Esophagus muscularis mucosa (tissue), 4 donors: ENCODE measurements at regions not wholly inside any gene's neighbourhood (a gene's known extent, or its start where the extent isn't known, plus 50 kb on each side); places are given as distances from the start of the nearest gene placed in this dataset.

Experiments used
- DNase-seq: peaks from one replicate; pipeline ENCODE4 v3.0.0-alpha.2; 2017; ENCODE audit errors: extremely low spot score
- H3K27ac ChIP-seq, 4 donors: fragments of 200-600 bp; sonication (generic); replicated peaks in 1 of 4; 1 replicate in 3 of 4; 2 replicates in 1 of 4; pipeline ENCODE4 v1.5.1; 2016 to 2019; ENCODE audit warnings: mild to moderate bottlenecking in 1 of 4
- H3K27me3 ChIP-seq, 4 donors: fragments of 200-600 bp; sonication (generic); one replicate each; pipeline versions ENCODE4 v1.5.1 to v1.6.0; 2016 to 2019
- H3K36me3 ChIP-seq, 4 donors: fragments of 200-600 bp; sonication (generic); one replicate each; pipeline ENCODE4 v1.5.1; 2016 to 2019
- H3K4me1 ChIP-seq, 4 donors: fragments of 200-600 bp; sonication (generic); one replicate each; pipeline ENCODE4 v1.5.1; 2016 to 2019
- H3K4me3 ChIP-seq, 4 donors: fragments of 200-600 bp; sonication (generic); 1 replicate in 2 of 4; 2 replicates in 2 of 4; pipeline ENCODE4 v1.5.1; 2016 to 2019; ENCODE audit warnings: mild to moderate bottlenecking in 4 of 4, moderate library complexity in 1 of 4
- H3K9me3 ChIP-seq, 4 donors: fragments of 200-600 bp; sonication (generic); 1 replicate in 3 of 4; 2 replicates in 1 of 4; pipeline ENCODE4 v1.5.1; 2016 to 2019
- EP300 ChIP-seq: sonication (generic); formaldehyde crosslinking; IDR thresholded peaks from one replicate; pipeline ENCODE4 v1.6.1; 2017; ENCODE audit warnings: antibody characterized with exemption
- POLR2A ChIP-seq: fragments of 450-650 bp; IDR thresholded peaks from one replicate; pipeline ENCODE4 v1.6.1; 2017; ENCODE audit warnings: antibody characterized with exemption, moderate library complexity, mild to moderate bottlenecking, low read depth
- POLR2AphosphoS5 ChIP-seq, 2 donors: sonication (generic); formaldehyde crosslinking; IDR thresholded peaks; one replicate each; pipeline ENCODE4 v1.6.1; 2017; ENCODE audit warnings: antibody characterized with exemption in 2 of 2
- WGBS: methylation state at CpG from one replicate; pipeline ENCODE4 v1.1.5; 2018; 5-methylcytosine and 5-hydroxymethylcytosine counted together
- intact Hi-C: fragments of 100-400 bp; cut with DNase I; formaldehyde crosslinking; loops from one replicate; pipeline ENCODE4 v1.15.1; 2023
- TF ChIP-seq, protein P1 (sequence below), 3 experiments: fragments of 200-600 bp in 2 of 3; fragments of 450-650 bp in 1 of 3; sonication (generic) in 2 of 3; IDR thresholded peaks; one replicate each; pipeline ENCODE4 v1.5.1; 2017 to 2019; ENCODE audit warnings: antibody characterized with exemption in 3 of 3, mild to moderate bottlenecking in 2 of 3, moderate library complexity in 1 of 3

DNA sequence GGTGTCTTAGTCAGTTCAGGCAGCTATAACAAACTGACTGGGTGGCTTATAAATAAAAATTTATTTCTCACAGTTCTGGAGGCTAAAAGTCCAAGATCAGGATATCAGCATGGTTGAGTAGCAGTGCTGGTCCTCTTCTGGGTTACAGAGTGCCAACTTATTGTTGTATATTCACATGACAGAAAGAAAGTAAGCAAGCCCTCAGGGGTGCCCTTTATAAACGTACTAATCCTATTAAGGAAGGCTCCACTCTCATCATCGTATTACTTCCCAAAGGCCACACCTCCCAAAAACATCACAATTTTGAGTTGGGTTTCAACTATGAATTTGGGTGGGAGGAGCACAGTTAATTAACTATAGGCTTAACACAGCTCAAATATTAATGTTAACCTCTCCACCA, 653.0 kb downstream of the DIPK2A start:
- no peaks in the 10 kb centered on the region for H3K27me3 ChIP-seq
- H3K36me3 ChIP-seq: no peaks in the 10 kb centered on the region
- no peaks in the 10 kb centered on the region for H3K9me3 ChIP-seq
- H3K4me3 ChIP-seq: no peak overlapping the region
- no peak overlapping the region for H3K27ac ChIP-seq
- intact Hi-C loops: no loop called here
- no peak for DNase-seq
- WGBS: 57% methylated on average over 2 of the region's 2 CpGs
- TF ChIP-seq EP300: no peak
- no peak for TF ChIP-seq POLR2AphosphoS5 (IDR thresholded peaks at IDR 0.05)
- TF ChIP-seq POLR2A: no peak
- TF ChIP-seq, protein P1, sequence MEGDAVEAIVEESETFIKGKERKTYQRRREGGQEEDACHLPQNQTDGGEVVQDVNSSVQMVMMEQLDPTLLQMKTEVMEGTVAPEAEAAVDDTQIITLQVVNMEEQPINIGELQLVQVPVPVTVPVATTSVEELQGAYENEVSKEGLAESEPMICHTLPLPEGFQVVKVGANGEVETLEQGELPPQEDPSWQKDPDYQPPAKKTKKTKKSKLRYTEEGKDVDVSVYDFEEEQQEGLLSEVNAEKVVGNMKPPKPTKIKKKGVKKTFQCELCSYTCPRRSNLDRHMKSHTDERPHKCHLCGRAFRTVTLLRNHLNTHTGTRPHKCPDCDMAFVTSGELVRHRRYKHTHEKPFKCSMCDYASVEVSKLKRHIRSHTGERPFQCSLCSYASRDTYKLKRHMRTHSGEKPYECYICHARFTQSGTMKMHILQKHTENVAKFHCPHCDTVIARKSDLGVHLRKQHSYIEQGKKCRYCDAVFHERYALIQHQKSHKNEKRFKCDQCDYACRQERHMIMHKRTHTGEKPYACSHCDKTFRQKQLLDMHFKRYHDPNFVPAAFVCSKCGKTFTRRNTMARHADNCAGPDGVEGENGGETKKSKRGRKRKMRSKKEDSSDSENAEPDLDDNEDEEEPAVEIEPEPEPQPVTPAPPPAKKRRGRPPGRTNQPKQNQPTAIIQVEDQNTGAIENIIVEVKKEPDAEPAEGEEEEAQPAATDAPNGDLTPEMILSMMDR (IDR thresholded peaks at IDR 0.05): no peak
- H3K4me1 ChIP-seq: no peaks in the 10 kb centered on the region

DNA sequence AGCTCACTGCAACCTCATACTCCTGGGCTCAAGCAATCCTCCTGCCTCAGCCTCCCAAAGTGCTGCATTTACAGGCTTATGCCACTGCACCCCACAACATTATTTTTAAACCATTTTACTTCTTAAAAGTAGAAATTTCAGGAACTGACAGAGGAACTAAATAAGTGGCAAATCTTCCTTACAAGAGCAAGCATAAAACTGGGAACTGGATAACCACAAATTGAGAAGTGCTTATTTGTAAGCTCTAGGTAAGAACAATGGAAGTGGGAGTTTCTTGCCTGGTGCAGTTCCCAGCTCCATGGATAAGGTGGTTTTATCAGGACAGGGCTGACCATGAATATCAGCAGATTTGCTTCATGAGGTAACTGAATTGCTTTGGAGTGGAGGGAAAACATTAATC, 655.2 kb downstream of the DIPK2A start:
- Histone ChIP-seq H3K27me3 (no peaks in the 10 kb centered on the region), H3K27ac (no peak overlapping the region), H3K36me3 (no peaks in the 10 kb centered on the region), H3K4me1 (no peaks in the 10 kb centered on the region), H3K9me3 (no peaks in the 10 kb centered on the region), H3K4me3 (no peak overlapping the region)
- intact Hi-C loops: no loop called here
- TF ChIP-seq, protein P1 (IDR thresholded peaks at IDR 0.05): no peak
- TF ChIP-seq EP300: no peak
- TF ChIP-seq POLR2AphosphoS5 (IDR thresholded peaks at IDR 0.05): no peak
- no peak for TF ChIP-seq POLR2A
- no peak for DNase-seq

- DNase-seq: no peak
- H3K4me3 ChIP-seq: no peak overlapping the region
- WGBS: 84% methylated on average over 4 of the region's 4 CpGs
- H3K9me3 ChIP-seq: no peaks in the 10 kb centered on the region
- TF ChIP-seq, protein P1 (IDR thresholded peaks at IDR 0.05): no peak
- TF ChIP-seq POLR2A: no peak
- TF ChIP-seq POLR2AphosphoS5 (IDR thresholded peaks at IDR 0.05): no peak
- TF ChIP-seq EP300: no peak
- no peak overlapping the region for H3K27ac ChIP-seq
- no peaks in the 10 kb centered on the region for H3K27me3 ChIP-seq
- H3K4me1 ChIP-seq: no peaks in the 10 kb centered on the region
- no peaks in the 10 kb centered on the region for H3K36me3 ChIP-seq
- intact Hi-C loops: no loop called here
These were observed 657.8 kb downstream of the DIPK2A start for GRCh38 chr3:144629381-144629780.

- no peaks in the 10 kb centered on the region for H3K9me3 ChIP-seq
- intact Hi-C loops: no loop called here
- TF ChIP-seq, protein P1 (IDR thresholded peaks at IDR 0.05): no peak
- TF ChIP-seq POLR2AphosphoS5 (IDR thresholded peaks at IDR 0.05): no peak
- TF ChIP-seq EP300: no peak
- TF ChIP-seq POLR2A: no peak
- no peak for DNase-seq
- H3K4me1 ChIP-seq: no peaks in the 10 kb centered on the region
- WGBS: 63% methylated on average over 2 of the region's 2 CpGs
- no peak overlapping the region for H3K4me3 ChIP-seq
- H3K27ac ChIP-seq: no peak overlapping the region
- no peaks in the 10 kb centered on the region for H3K27me3 ChIP-seq
- no peaks in the 10 kb centered on the region for H3K36me3 ChIP-seq
These were observed 665.2 kb downstream of the DIPK2A start for GRCh38 chr3:144636833-144637232.

- H3K27me3 ChIP-seq: no peaks in the 10 kb centered on the region
- H3K4me1 ChIP-seq: no peaks in the 10 kb centered on the region
- intact Hi-C loops: no loop called here
- H3K9me3 ChIP-seq: no peaks in the 10 kb centered on the region
- no peak overlapping the region for H3K27ac ChIP-seq
- no peak overlapping the region for H3K4me3 ChIP-seq
- TF ChIP-seq, protein P1 (IDR thresholded peaks at IDR 0.05): no peak
- no peak for TF ChIP-seq POLR2A
- TF ChIP-seq EP300: no peak
- TF ChIP-seq POLR2AphosphoS5 (IDR thresholded peaks at IDR 0.05): no peak
- H3K36me3 ChIP-seq: no peaks in the 10 kb centered on the region
- no peak for DNase-seq
These were observed 666.4 kb downstream of the DIPK2A start for GRCh38 chr3:144638009-144638408.
